ENCODE measurements at regions not wholly inside any gene's neighbourhood (a gene's known extent, or its start where the extent isn't known, plus 50 kb on each side); places are given as distances from the start of the nearest gene placed in this dataset.
"Not testable (repeated sequence)": the region's sequence is repeated elsewhere in the genome, so short reads cannot be mapped to it uniquely, and the experiment has no call there.

- Histone ChIP-seq H3K9ac (ENCODE audit: low read length in 3 of 3) (no peak overlapping the region), H3K27me3 (ENCODE audit: control insufficient read depth, insufficient read depth, low read length) (no peaks in the 10 kb centered on the region), H3K9me3 (ENCODE audit: control insufficient read depth in 2 of 3, insufficient read depth in 1 of 3, low read length in 3 of 3) (peaks cover 0 to 3% (median 0%) of the 10 kb centered on the region in 3 donors), H3K4me1 (ENCODE audit: control insufficient read depth in 2 of 3, insufficient read depth in 2 of 3, low read depth in 1 of 3, low read length in 3 of 3) (no peaks in the 10 kb centered on the region), H3K27ac (ENCODE audit: low read depth in 2 of 2, low read length in 2 of 2) (no peak overlapping the region), H3K36me3 (ENCODE audit: control insufficient read depth in 2 of 3, insufficient read depth in 3 of 3, low read length in 3 of 3) (no peaks in the 10 kb centered on the region), H3K4me3 (ENCODE audit: low read length in 3 of 3) (no peak overlapping the region)
- no peak for TF ChIP-seq CTCF (IDR thresholded peaks at IDR 0.05; ENCODE audit: borderline replicate concordance, extremely low read depth, insufficient read depth)
- peak in 1 of 5 donors; percentile 2 for DNase-seq
- FAIRE-seq = no peak
- intact Hi-C loops (cut with DNase I) = no loop called here
These were observed 118.3 kb upstream of the EEF2KMT start for GRCh38 chr16:5215901-5216300.

GRCh38 chr16:5214466-5214865 is 116.9 kb upstream of the EEF2KMT start:
- Histone ChIP-seq H3K36me3 (ENCODE audit: control insufficient read depth in 2 of 3, insufficient read depth in 3 of 3, low read length in 3 of 3) (no peaks in the 10 kb centered on the region), H3K9ac (ENCODE audit: low read length in 3 of 3) (no peak overlapping the region), H3K4me3 (ENCODE audit: low read length in 3 of 3) (no peak overlapping the region), H3K9me3 (ENCODE audit: control insufficient read depth in 2 of 3, insufficient read depth in 1 of 3, low read length in 3 of 3) (peaks cover 0 to 3% (median 0%) of the 10 kb centered on the region in 3 donors), H3K27ac (ENCODE audit: low read depth in 2 of 2, low read length in 2 of 2) (no peak overlapping the region), H3K4me1 (ENCODE audit: control insufficient read depth in 2 of 3, insufficient read depth in 2 of 3, low read depth in 1 of 3, low read length in 3 of 3) (no peaks in the 10 kb centered on the region), H3K27me3 (ENCODE audit: control insufficient read depth, insufficient read depth, low read length) (no peaks in the 10 kb centered on the region)
- no peak for DNase-seq
- no peak for TF ChIP-seq CTCF (IDR thresholded peaks at IDR 0.05; ENCODE audit: borderline replicate concordance, extremely low read depth, insufficient read depth)
- no peak for FAIRE-seq
- intact Hi-C loops (cut with DNase I) = no loop called here

- H3K4me1 ChIP-seq (ENCODE audit: control insufficient read depth in 2 of 3, insufficient read depth in 2 of 3, low read depth in 1 of 3, low read length in 3 of 3); H3K9me3 ChIP-seq (ENCODE audit: control insufficient read depth in 2 of 3, insufficient read depth in 1 of 3, low read length in 3 of 3); H3K27ac ChIP-seq (ENCODE audit: low read depth in 2 of 2, low read length in 2 of 2); H3K9ac ChIP-seq (ENCODE audit: low read length in 3 of 3); H3K36me3 ChIP-seq (ENCODE audit: control insufficient read depth in 2 of 3, insufficient read depth in 3 of 3, low read length in 3 of 3); DNase-seq; FAIRE-seq; intact Hi-C loops (cut with DNase I); H3K4me3 ChIP-seq (ENCODE audit: low read length in 3 of 3); H3K27me3 ChIP-seq (ENCODE audit: control insufficient read depth, insufficient read depth, low read length): not testable (repeated sequence)
These were observed 114.9 kb upstream of the EEF2KMT start for GRCh38 chr16:5212501-5212900.

- H3K36me3 ChIP-seq (ENCODE audit: control insufficient read depth in 2 of 3, insufficient read depth in 3 of 3, low read length in 3 of 3); H3K27ac ChIP-seq (ENCODE audit: low read depth in 2 of 2, low read length in 2 of 2); H3K9ac ChIP-seq (ENCODE audit: low read length in 3 of 3); intact Hi-C loops (cut with DNase I); H3K4me3 ChIP-seq (ENCODE audit: low read length in 3 of 3); H3K27me3 ChIP-seq (ENCODE audit: control insufficient read depth, insufficient read depth, low read length); H3K9me3 ChIP-seq (ENCODE audit: control insufficient read depth in 2 of 3, insufficient read depth in 1 of 3, low read length in 3 of 3); FAIRE-seq; H3K4me1 ChIP-seq (ENCODE audit: control insufficient read depth in 2 of 3, insufficient read depth in 2 of 3, low read depth in 1 of 3, low read length in 3 of 3): not testable (repeated sequence)
- DNase-seq = peak in 2 of 5 donors; percentile 13
These were observed 110.4 kb upstream of the EEF2KMT start for GRCh38 chr16:5207862-5208498.
